Left ventricle myocardium inferior (tissue), 1 donor: ENCODE measurements at regions not wholly inside any gene's neighbourhood (a gene's known extent, or its start where the extent isn't known, plus 50 kb on each side); places are given as distances from the start of the nearest gene placed in this dataset.
A peak's percentile ranks its signal among the peaks of the same experiment; 100 is the strongest.

Source experiments
- DNase-seq: peaks from one replicate; pipeline ENCODE4 v3.0.0-alpha.2; 2020
- H3K27ac ChIP-seq: fragments of 200-600 bp; replicated peaks from 2 replicates; pipeline ENCODE4 v1.8.0; 2021
- H3K27me3 ChIP-seq: fragments of 200-600 bp; 2 replicates; pipeline ENCODE4 v1.8.0; 2021; ENCODE audit warnings: low read depth
- H3K36me3 ChIP-seq: fragments of 200-600 bp; 2 replicates; pipeline ENCODE4 v1.8.0; 2021
- H3K4me1 ChIP-seq: fragments of 200-600 bp; 2 replicates; pipeline ENCODE4 v1.8.0; 2021
- H3K4me3 ChIP-seq: fragments of 200-600 bp; 2 replicates; pipeline ENCODE4 v1.8.0; 2021; ENCODE audit warnings: mild to moderate bottlenecking, moderate library complexity
- H3K9me3 ChIP-seq: fragments of 200-600 bp; replicated peaks from 2 replicates; pipeline ENCODE4 v1.8.0; 2021
- intact Hi-C: fragments of 100-400 bp; cut with micrococcal nuclease; formaldehyde crosslinking; loops from one replicate; pipeline ENCODE4 v1.11.0; 2022
- TF ChIP-seq, protein P1 (sequence below): fragments of 200-600 bp; IDR thresholded peaks from 2 replicates; pipeline ENCODE4 v1.8.0; 2021; ENCODE audit warnings: antibody characterized with exemption, mild to moderate bottlenecking, borderline replicate concordance
- donor health status: DM: no; HTN: yes; CAD: no; lungs with severe emphysema.

GRCh38 chr1:59132295-59132694 is 164.6 kb upstream of the FGGY start:
- intact Hi-C loops = no loop called here
- Histone ChIP-seq H3K4me1 (peaks cover 4% of the 10 kb centered on the region), H3K36me3 (no peaks in the 10 kb centered on the region), H3K27ac (no peak overlapping the region), H3K4me3 (no peak overlapping the region), H3K9me3 (no peaks in the 10 kb centered on the region), H3K27me3 (no peaks in the 10 kb centered on the region)
- TF ChIP-seq, protein P1, sequence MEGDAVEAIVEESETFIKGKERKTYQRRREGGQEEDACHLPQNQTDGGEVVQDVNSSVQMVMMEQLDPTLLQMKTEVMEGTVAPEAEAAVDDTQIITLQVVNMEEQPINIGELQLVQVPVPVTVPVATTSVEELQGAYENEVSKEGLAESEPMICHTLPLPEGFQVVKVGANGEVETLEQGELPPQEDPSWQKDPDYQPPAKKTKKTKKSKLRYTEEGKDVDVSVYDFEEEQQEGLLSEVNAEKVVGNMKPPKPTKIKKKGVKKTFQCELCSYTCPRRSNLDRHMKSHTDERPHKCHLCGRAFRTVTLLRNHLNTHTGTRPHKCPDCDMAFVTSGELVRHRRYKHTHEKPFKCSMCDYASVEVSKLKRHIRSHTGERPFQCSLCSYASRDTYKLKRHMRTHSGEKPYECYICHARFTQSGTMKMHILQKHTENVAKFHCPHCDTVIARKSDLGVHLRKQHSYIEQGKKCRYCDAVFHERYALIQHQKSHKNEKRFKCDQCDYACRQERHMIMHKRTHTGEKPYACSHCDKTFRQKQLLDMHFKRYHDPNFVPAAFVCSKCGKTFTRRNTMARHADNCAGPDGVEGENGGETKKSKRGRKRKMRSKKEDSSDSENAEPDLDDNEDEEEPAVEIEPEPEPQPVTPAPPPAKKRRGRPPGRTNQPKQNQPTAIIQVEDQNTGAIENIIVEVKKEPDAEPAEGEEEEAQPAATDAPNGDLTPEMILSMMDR = no peak
- DNase-seq = no peak

GRCh38 chr1:59133997-59134396 is 162.9 kb upstream of the FGGY start:
- H3K9me3 ChIP-seq = no peaks in the 10 kb centered on the region

DNA sequence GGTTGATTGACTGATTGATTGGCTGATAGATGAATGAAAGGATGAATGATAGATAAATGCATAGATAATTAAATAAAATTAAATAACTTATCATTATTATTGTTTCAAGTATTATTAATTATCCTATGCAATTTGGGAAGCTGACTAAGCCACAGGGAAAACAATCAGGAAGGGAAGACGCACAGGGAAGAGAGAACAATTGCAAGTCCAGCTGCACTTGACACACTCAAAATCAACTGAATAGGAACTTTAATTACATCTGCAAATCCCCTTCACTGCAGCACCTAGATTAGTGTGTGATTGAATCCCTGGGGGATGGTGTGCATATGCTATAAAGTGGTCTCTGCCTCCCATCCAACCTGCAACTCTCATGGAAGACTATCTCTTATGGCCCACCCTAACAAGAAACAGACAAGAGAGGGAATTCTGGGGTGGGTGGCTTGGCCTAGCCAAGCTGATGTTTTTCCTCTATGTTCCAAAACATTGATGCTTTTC is 161.1 kb upstream of the FGGY start:
- intact Hi-C loops = no loop called here
- Histone ChIP-seq H3K27me3 (no peaks in the 10 kb centered on the region), H3K36me3 (no peaks in the 10 kb centered on the region), H3K27ac (no peak overlapping the region), H3K9me3 (no peaks in the 10 kb centered on the region), H3K4me1 (peaks cover 38% of the 10 kb centered on the region), H3K4me3 (no peak overlapping the region)
- TF ChIP-seq, protein P1 = no peak
- no peak for DNase-seq

More at GRCh38 chr1:59133997-59134396, 162.9 kb upstream of the FGGY start:
- intact Hi-C loops = no loop called here
- peaks cover 21% of the 10 kb centered on the region for H3K4me1 ChIP-seq
- no peak for DNase-seq
- TF ChIP-seq, protein P1 = no peak
- no peak overlapping the region for H3K27ac ChIP-seq
- H3K36me3 ChIP-seq = no peaks in the 10 kb centered on the region
- no peaks in the 10 kb centered on the region for H3K27me3 ChIP-seq
- H3K4me3 ChIP-seq = no peak overlapping the region

- no peaks in the 10 kb centered on the region for H3K36me3 ChIP-seq
- H3K4me3 ChIP-seq = no peak overlapping the region
- DNase-seq = no peak
- TF ChIP-seq, protein P1 = no peak
- peaks cover 47% of the 10 kb centered on the region for H3K4me1 ChIP-seq
- no peak overlapping the region for H3K27ac ChIP-seq
- intact Hi-C loops = no loop called here
- H3K9me3 ChIP-seq = no peaks in the 10 kb centered on the region
- H3K27me3 ChIP-seq = no peaks in the 10 kb centered on the region
These were observed 160.2 kb upstream of the FGGY start for GRCh38 chr1:59136541-59137275.

GRCh38 chr1:59137276-59137615 is 159.6 kb upstream of the FGGY start:
- peaks cover 53% of the 10 kb centered on the region for H3K4me1 ChIP-seq
- intact Hi-C loops = no loop called here
- H3K36me3 ChIP-seq = no peaks in the 10 kb centered on the region
- peak overlapping the region; percentile 89 for H3K27ac ChIP-seq
- DNase-seq = no peak
- H3K27me3 ChIP-seq = no peaks in the 10 kb centered on the region
- no peak overlapping the region for H3K4me3 ChIP-seq
- H3K9me3 ChIP-seq = no peaks in the 10 kb centered on the region
- TF ChIP-seq, protein P1 = no peak
